NCI-H510A (cell line): ENCODE measurements at regions not wholly inside any gene's neighbourhood (a gene's known extent, or its start where the extent isn't known, plus 50 kb on each side); places are given as distances from the start of the nearest gene placed in this dataset.
"Not testable (repeated sequence)": the region's sequence is repeated elsewhere in the genome, so short reads cannot be mapped to it uniquely, and the experiment has no call there.

Experiments
- DNase-seq: peaks from one replicate; lab custom pipeline; 2025; lab: John Stamatoyannopoulos, UW

- DNase-seq: no peak
Measured at GRCh38 chr2:193199322-193199721, 1004.6 kb upstream of the TMEFF2 start.

- no peak for DNase-seq
Measured at GRCh38 chr2:193187816-193188215, 993.1 kb upstream of the TMEFF2 start.

GRCh38 chr2:193170981-193171380 is 976.2 kb upstream of the TMEFF2 start:
- not testable (repeated sequence) for DNase-seq

- DNase-seq: no peak
Measured at GRCh38 chr2:193156480-193156879, 961.7 kb upstream of the TMEFF2 start.

- no peak for DNase-seq
Measured at GRCh38 chr2:193154076-193154475, 959.3 kb upstream of the TMEFF2 start.

GRCh38 chr2:193153576-193153975 is 958.8 kb upstream of the TMEFF2 start:
- DNase-seq: no peak

- DNase-seq: not testable (repeated sequence)
Measured at GRCh38 chr2:193142467-193142866, 947.7 kb upstream of the TMEFF2 start.

- no peak for DNase-seq
Measured at GRCh38 chr2:193141998-193142397, 947.3 kb upstream of the TMEFF2 start.

GRCh38 chr2:193140895-193141294 is 946.2 kb upstream of the TMEFF2 start:
- not testable (repeated sequence) for DNase-seq

GRCh38 chr2:193124815-193125214 is 930.1 kb upstream of the TMEFF2 start:
- DNase-seq: no peak

GRCh38 chr2:193114827-193115226 is 920.1 kb upstream of the TMEFF2 start:
- DNase-seq: no peak

- DNase-seq: no peak
Measured at GRCh38 chr2:193112986-193113385, 918.3 kb upstream of the TMEFF2 start.

- no peak for DNase-seq
Measured at GRCh38 chr2:193103064-193103463, 908.3 kb upstream of the TMEFF2 start.

- no peak for DNase-seq
Measured at GRCh38 chr2:193101591-193101990, 906.9 kb upstream of the TMEFF2 start.

- no peak for DNase-seq
Measured at GRCh38 chr2:193088026-193088425, 893.3 kb upstream of the TMEFF2 start.

- no peak for DNase-seq
Measured at GRCh38 chr2:193076995-193077394, 882.3 kb upstream of the TMEFF2 start.

GRCh38 chr2:193074933-193075332 is 880.2 kb upstream of the TMEFF2 start:
- no peak for DNase-seq

GRCh38 chr2:193072647-193073046 is 877.9 kb upstream of the TMEFF2 start:
- DNase-seq: no peak

GRCh38 chr2:193025556-193025955 is 830.8 kb upstream of the TMEFF2 start:
- DNase-seq: not testable (repeated sequence)

- DNase-seq: no peak
Measured at GRCh38 chr2:193024791-193025190, 830.1 kb upstream of the TMEFF2 start.

- no peak for DNase-seq
Measured at GRCh38 chr2:193011870-193012269, 817.1 kb upstream of the TMEFF2 start.

GRCh38 chr2:192993059-192993458 is 798.3 kb upstream of the TMEFF2 start:
- DNase-seq: no peak

- DNase-seq: no peak
Measured at GRCh38 chr2:192983173-192983572, 788.4 kb upstream of the TMEFF2 start.

- no peak for DNase-seq
Measured at GRCh38 chr2:192978395-192978794, 783.7 kb upstream of the TMEFF2 start.

GRCh38 chr2:192971981-192972380 is 777.2 kb upstream of the TMEFF2 start:
- DNase-seq: no peak
